GM19239 (cell line): ENCODE measurements at regions not wholly inside any gene's neighbourhood (a gene's known extent, or its start where the extent isn't known, plus 50 kb on each side); places are given as distances from the start of the nearest gene placed in this dataset.

Experiments used
- DNase-seq: peaks from one replicate; pipeline ENCODE4 v3.0.0; 2011; ENCODE audit warnings: low spot score; ENCODE audit not compliant: insufficient read length
- FAIRE-seq: peaks from 2 replicates; lab custom pipeline; 2011; peaks lifted over from hg19 to GRCh38; lab: Jason Lieb, UNC

GRCh38 chr10:3900391-3900790, 115.4 kb upstream of the KLF6 start:
- DNase-seq: no peak
- FAIRE-seq: no peak

GRCh38 chr10:3898821-3899220, 113.8 kb upstream of the KLF6 start:
- no peak for FAIRE-seq

GRCh38 chr10:3897156-3897555, 112.1 kb upstream of the KLF6 start:
- FAIRE-seq (no peak), DNase-seq (no peak)

More at GRCh38 chr10:3898821-3899220, 113.8 kb upstream of the KLF6 start:
- DNase-seq: no peak

- DNase-seq (no peak), FAIRE-seq (no peak)
Measured at GRCh38 chr10:3896161-3896560, 111.2 kb upstream of the KLF6 start.

- no peak for FAIRE-seq
- no peak for DNase-seq
Measured at GRCh38 chr10:3895045-3895631, 110.1 kb upstream of the KLF6 start.

- FAIRE-seq (peak; percentile 51), DNase-seq (no peak)
Measured at GRCh38 chr10:3893901-3894563, 109.0 kb upstream of the KLF6 start.

- no peak for DNase-seq
- FAIRE-seq: no peak
Measured at GRCh38 chr10:3892440-3893425, 107.7 kb upstream of the KLF6 start.

- FAIRE-seq (no peak), DNase-seq (no peak)
Measured at GRCh38 chr10:3891396-3891795, 106.4 kb upstream of the KLF6 start.

- FAIRE-seq (no peak), DNase-seq (no peak)
Measured at GRCh38 chr10:3890602-3891352, 105.8 kb upstream of the KLF6 start.

GRCh38 chr10:3889961-3890522, 105.0 kb upstream of the KLF6 start:
- DNase-seq (no peak), FAIRE-seq (no peak)

GRCh38 chr10:3887885-3888476, 103.0 kb upstream of the KLF6 start:
- no peak for DNase-seq
- FAIRE-seq: peak; percentile 86

GRCh38 chr10:3887404-3887803, 102.4 kb upstream of the KLF6 start:
- no peak for DNase-seq
- FAIRE-seq: no peak

- no peak for DNase-seq
- no peak for FAIRE-seq
Measured at GRCh38 chr10:3886641-3887251, 101.7 kb upstream of the KLF6 start.

- FAIRE-seq: no peak
Measured at GRCh38 chr10:3886191-3886590, 101.2 kb upstream of the KLF6 start.

GRCh38 chr10:3882855-3883254, 97.8 kb upstream of the KLF6 start:
- DNase-seq (no peak), FAIRE-seq (no peak)

More at GRCh38 chr10:3886191-3886590, 101.2 kb upstream of the KLF6 start:
- no peak for DNase-seq

GRCh38 chr10:3881622-3882021, 96.6 kb upstream of the KLF6 start:
- no peak for FAIRE-seq
- no peak for DNase-seq

- no peak for FAIRE-seq
Measured at GRCh38 chr10:3879073-3879472, 94.1 kb upstream of the KLF6 start.

GRCh38 chr10:3877211-3878000, 92.4 kb upstream of the KLF6 start:
- FAIRE-seq: no peak

More at GRCh38 chr10:3879073-3879472, 94.1 kb upstream of the KLF6 start:
- no peak for DNase-seq

More at GRCh38 chr10:3877211-3878000, 92.4 kb upstream of the KLF6 start:
- no peak for DNase-seq
